A549 (cell line): ENCODE measurements at regions not wholly inside any gene's neighbourhood (a gene's known extent, or its start where the extent isn't known, plus 50 kb on each side); places are given as distances from the start of the nearest gene placed in this dataset.

ENCODE experiments used
- ATAC-seq, 2 experiments: fragments of 200-7000 bp in 1 of 2; fragments of >200 bp in 1 of 2; cut with Nextera tagmentation in 1 of 2; cut with Tn5 transposase in 1 of 2; 3 replicates each; pipeline versions ENCODE4 v1.8.0 to v1.9.1; 2018 to 2020; ENCODE audit warnings: mild to moderate bottlenecking in 1 of 2, moderate library complexity in 1 of 2
- CTCF ChIA-PET: fragments of 300-600 bp; sonication (Branson Sonifier 250); formaldehyde crosslinking; extraction: SDS; loops from one replicate; lab custom pipeline; 2021; ENCODE audit warnings: antibody characterized with exemption, inconsistent platforms; lab: Yijun Ruan, JAX
- POLR2A ChIA-PET: fragments of 350-600 bp; formaldehyde crosslinking; extraction: SDS; loops from one replicate; lab custom pipeline; 2021; ENCODE audit warnings: antibody characterized with exemption, inconsistent platforms; lab: Yijun Ruan, JAX
- DNase-seq, 2 experiments: peaks; one replicate each; pipeline versions ENCODE4 v3.0.0 to v3.0.0-alpha.2; 2011 to 2016; ENCODE audit warnings: low read depth in 1 of 2, low spot score in 1 of 2
- FAIRE-seq: peaks from 2 replicates; lab custom pipeline; 2011; peaks lifted over from hg19 to GRCh38; lab: Jason Lieb, UNC
- H3K27ac ChIP-seq, 2 experiments: fragments of >200 bp; sonication (Bioruptor Twin); formaldehyde crosslinking; 3 replicates each; pipeline ENCODE4 v1.5.1; 2016 to 2017
- H3K4me1 ChIP-seq: fragments of >200 bp; sonication (Bioruptor Twin); formaldehyde crosslinking; 3 replicates; pipeline ENCODE4 v1.6.1; 2016
- H3K4me2 ChIP-seq: fragments of >200 bp; sonication (Bioruptor Twin); formaldehyde crosslinking; 3 replicates; pipeline ENCODE4 v1.6.1; 2016
- H3K4me3 ChIP-seq: fragments of >200 bp; sonication (Bioruptor Twin); formaldehyde crosslinking; 3 replicates; pipeline ENCODE4 v1.5.1; 2016
- H3K9me3 ChIP-seq: fragments of >200 bp; sonication (Bioruptor Twin); formaldehyde crosslinking; 3 replicates; pipeline ENCODE4 v1.6.1; 2016
- ATOH8 ChIP-seq: fragments of 250-450 bp; sonication (Bioruptor Pico); IDR thresholded peaks from 2 replicates; pipeline ENCODE4 v1.5.0; 2020; ENCODE audit warnings: low read depth, mild to moderate bottlenecking, moderate library complexity
- CHD2 ChIP-seq: fragments of 150-350 bp; IDR thresholded peaks from 2 replicates; pipeline ENCODE4 v1.6.1; 2014; ENCODE audit warnings: low read length; ENCODE audit not compliant: partially characterized antibody
- CTCF ChIP-seq: fragments of >200 bp; sonication (Bioruptor Twin); formaldehyde crosslinking; IDR thresholded peaks from 3 replicates; pipeline ENCODE4 v1.5.1; 2016
- HMGXB4 ChIP-seq: fragments of 250-450 bp; sonication (Bioruptor Pico); IDR thresholded peaks from 2 replicates; pipeline ENCODE4 v1.5.0; 2021; ENCODE audit warnings: mild to moderate bottlenecking, moderate library complexity, borderline replicate concordance
- HOXB13 ChIP-seq: fragments of 250-450 bp; sonication (Bioruptor Pico); IDR thresholded peaks from 2 replicates; pipeline ENCODE4 v1.5.0; 2020; ENCODE audit warnings: low read depth, mild to moderate bottlenecking, moderate library complexity
- KDM1A ChIP-seq: fragments of 200-600 bp; sonication (generic); IDR thresholded peaks from 2 replicates; pipeline ENCODE4 v1.6.1; 2016; ENCODE audit warnings: low read depth, mild to moderate bottlenecking
- MAFK ChIP-seq: fragments of 450-650 bp; IDR thresholded peaks from 2 replicates; pipeline ENCODE4 v1.6.1; 2014; ENCODE audit not compliant: partially characterized antibody
- MAX ChIP-seq: IDR thresholded peaks from 2 replicates; pipeline ENCODE4 v1.6.1; 2012
- MAZ ChIP-seq: fragments of 150-350 bp; IDR thresholded peaks from 2 replicates; pipeline ENCODE4 v1.6.1; 2014; ENCODE audit warnings: antibody characterized with exemption, low read depth, low read length, borderline replicate concordance
- NPAS2 ChIP-seq: fragments of 250-450 bp; sonication (Bioruptor Pico); IDR thresholded peaks from 2 replicates; pipeline ENCODE4 v1.8.0; 2022; ENCODE audit warnings: mild to moderate bottlenecking, moderate library complexity, borderline replicate concordance
- NR3C1 ChIP-seq: fragments of >200 bp; sonication (Bioruptor Twin); formaldehyde crosslinking; IDR thresholded peaks from 3 replicates; pipeline ENCODE4 v1.6.1; 2017
- POLR2A ChIP-seq: IDR thresholded peaks from 2 replicates; pipeline ENCODE4 v1.6.1; 2012; ENCODE audit warnings: mild to moderate bottlenecking, low read length
- POLR2AphosphoS2 ChIP-seq: conservative IDR thresholded peaks from 2 replicates; pipeline ENCODE4 v1.6.1; 2012; ENCODE audit warnings: low read length, improper control_type of control experiment, inconsistent platforms
- RARB ChIP-seq: fragments of 250-450 bp; sonication (Bioruptor Pico); IDR thresholded peaks from 2 replicates; pipeline ENCODE4 v1.8.0; 2021; ENCODE audit warnings: mild to moderate bottlenecking, moderate library complexity
- RCOR1 ChIP-seq: fragments of 150-350 bp; IDR thresholded peaks from 2 replicates; pipeline ENCODE4 v1.6.1; 2014; ENCODE audit warnings: antibody characterized with exemption, low read length, low read depth
- REST ChIP-seq: fragments of 200-600 bp; sonication (generic); IDR thresholded peaks from 2 replicates; pipeline ENCODE4 v1.6.1; 2016; ENCODE audit warnings: antibody characterized with exemption, mild to moderate bottlenecking, moderate library complexity
- SMC3 ChIP-seq: fragments of >200 bp; sonication (Bioruptor Twin); formaldehyde crosslinking; IDR thresholded peaks from 3 replicates; pipeline ENCODE4 v1.6.1; 2018; ENCODE audit warnings: inconsistent platforms
- USF2 ChIP-seq: fragments of 450-650 bp; IDR thresholded peaks from 2 replicates; pipeline ENCODE4 v1.6.1; 2014; ENCODE audit warnings: antibody characterized with exemption
- ZFP36 ChIP-seq: fragments of 450-650 bp; IDR thresholded peaks from 2 replicates; pipeline ENCODE4 v1.6.1; 2014; ENCODE audit warnings: borderline replicate concordance; ENCODE audit not compliant: partially characterized antibody
- WGBS: methylation state at CpG from one replicate; pipeline ENCODE4 v1.1.6; 2017; ENCODE audit errors: missing lambda C conversion rate; 5-methylcytosine and 5-hydroxymethylcytosine counted together

GRCh38 chr13:44229371-44230030 lies 144.1 kb upstream of the SERP2 start:
- CTCF ChIA-PET, result no interaction called here
- TF ChIP-seq MAZ (no peak), NPAS2 (CRISPR knock-in tag) (no peak), NR3C1 (no peak), ATOH8 (no peak), RCOR1 (no peak)
- WGBS, result 89% methylated on average over 11 of the region's 11 CpGs

GRCh38 chr13:44230071-44230470 lies 143.6 kb upstream of the SERP2 start:
- no peak overlapping the region for H3K4me3 ChIP-seq
- H3K4me2 ChIP-seq, result no peak overlapping the region
- ChIA-PET POLR2A (no interaction called here), CTCF (no interaction called here)
- H3K27ac ChIP-seq, result peak overlapping the region; percentile 90 to 97
- peaks cover 41% of the 10 kb centered on the region for H3K4me1 ChIP-seq
- no peak for FAIRE-seq
- 86% methylated on average over 7 of the region's 7 CpGs for WGBS
- no peak for TF ChIP-seq POLR2A
- TF ChIP-seq NPAS2 (CRISPR knock-in tag), result no peak
- TF ChIP-seq ATOH8, result no peak
- TF ChIP-seq KDM1A, result no peak
- TF ChIP-seq CTCF, result no peak
- no peak for TF ChIP-seq POLR2AphosphoS2
- TF ChIP-seq USF2, result no peak
- no peak for TF ChIP-seq MAFK
- TF ChIP-seq HOXB13 (CRISPR knock-in tag), result no peak
- TF ChIP-seq ZFP36, result no peak
- TF ChIP-seq CHD2, result no peak
- no peak for TF ChIP-seq REST
- no peak for TF ChIP-seq HMGXB4
- TF ChIP-seq MAX, result no peak
- no peak for TF ChIP-seq SMC3
- TF ChIP-seq RARB (CRISPR knock-in tag), result no peak
- peaks cover 10% of the 10 kb centered on the region; the same call in 2 of the 3 replicates for H3K9me3 ChIP-seq
- no peak for DNase-seq
- no peak for ATAC-seq

More at GRCh38 chr13:44229371-44230030, 144.1 kb upstream of the SERP2 start:
- FAIRE-seq, result no peak
- no peak for ATAC-seq
- peak overlapping the region; percentile 1 to 90; a peak in 4 of 6 replicates for H3K27ac ChIP-seq
- POLR2A ChIA-PET, result no interaction called here
- H3K9me3 ChIP-seq, result peaks cover 10% of the 10 kb centered on the region; the same call in 2 of the 3 replicates
- no peak for DNase-seq
- H3K4me3 ChIP-seq, result no peak overlapping the region
- peaks cover 35% of the 10 kb centered on the region for H3K4me1 ChIP-seq
- no peak overlapping the region for H3K4me2 ChIP-seq
